Erythroblast (primary cell): ENCODE measurements at regions not wholly inside any gene's neighbourhood (a gene's known extent, or its start where the extent isn't known, plus 50 kb on each side); places are given as distances from the start of the nearest gene placed in this dataset.

Experiments
- GATA1 ChIP-seq: IDR thresholded peaks from 2 replicates; pipeline ENCODE4 v1.6.1; 2011; ENCODE audit warnings: low read depth, mild to moderate bottlenecking, control low read depth, low read length, moderate library complexity
- POLR2A ChIP-seq: IDR thresholded peaks from 2 replicates; pipeline ENCODE4 v1.6.1; 2011; ENCODE audit warnings: mild to moderate bottlenecking, low read length

DNA sequence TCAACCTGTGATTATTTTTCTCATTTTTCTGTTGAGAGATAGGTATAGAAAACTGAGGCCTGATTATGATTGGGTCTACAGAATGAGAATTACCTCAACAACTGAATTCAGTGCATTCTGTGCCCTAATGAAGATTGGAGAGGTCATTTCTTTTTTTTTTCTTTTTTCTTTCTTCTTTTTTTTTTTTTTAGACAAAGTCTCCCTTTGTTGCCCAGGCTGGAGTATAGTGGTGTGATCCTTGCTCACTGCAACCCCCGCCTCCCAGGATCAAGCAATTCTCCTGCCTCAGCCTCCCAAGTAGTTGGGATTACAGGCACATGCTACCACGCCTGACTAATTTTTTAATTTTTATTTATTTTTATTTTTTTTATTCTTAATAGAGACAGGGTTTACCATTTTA lies 95.0 kb upstream of the ARMC3 start:
- TF ChIP-seq POLR2A: no peak
- no peak for TF ChIP-seq GATA1
